Ovary (tissue), 7 donors: ENCODE measurements at regions not wholly inside any gene's neighbourhood (a gene's known extent, or its start where the extent isn't known, plus 50 kb on each side); places are given as distances from the start of the nearest gene placed in this dataset.

Source experiments
- DNase-seq, 5 donors: peaks; one replicate each; pipeline ENCODE4 v3.0.0-alpha.2; 2019 to 2020
- H3K27ac ChIP-seq, 2 donors: fragments of 200-600 bp; one replicate each; pipeline versions ENCODE4 v1.5.1 to v1.8.0; 2019 to 2022
- H3K27me3 ChIP-seq: fragments of 200-600 bp; one replicate; pipeline ENCODE4 v1.8.0; 2022
- H3K36me3 ChIP-seq: fragments of 200-600 bp; sonication (generic); one replicate; pipeline ENCODE4 v1.5.1; 2019
- H3K4me1 ChIP-seq: one replicate; pipeline ENCODE4 v1.8.1; 2013; ENCODE audit warnings: mild to moderate bottlenecking, moderate library complexity; ENCODE audit not compliant: insufficient read depth
- H3K4me3 ChIP-seq: fragments of 200-600 bp; sonication (generic); one replicate; pipeline ENCODE4 v1.5.1; 2017
- H3K9me3 ChIP-seq, 2 donors: fragments of 200-600 bp in 1 of 2; sonication (generic) in 1 of 2; one replicate each; pipeline versions ENCODE4 v1.5.1 to v1.8.1; 2013 to 2019; ENCODE audit warnings: mild to moderate bottlenecking in 1 of 2, moderate library complexity in 1 of 2
- CTCF ChIP-seq, 3 donors: fragments of 450-650 bp in 2 of 3; fragments of 200-600 bp in 1 of 3; IDR thresholded peaks; one replicate each; pipeline versions ENCODE4 v1.5.1 to v1.8.0; 2016 to 2022; ENCODE audit warnings: antibody characterized with exemption in 3 of 3, mild to moderate bottlenecking in 1 of 3
- EP300 ChIP-seq: sonication (generic); formaldehyde crosslinking; IDR thresholded peaks from one replicate; pipeline ENCODE4 v1.6.1; 2017; ENCODE audit warnings: antibody characterized with exemption
- POLR2A ChIP-seq: fragments of 450-650 bp; IDR thresholded peaks from one replicate; pipeline ENCODE4 v1.6.1; 2017; ENCODE audit warnings: antibody characterized with exemption, mild to moderate bottlenecking, moderate library complexity
- WGBS, 3 donors: extraction: QIAGEN DNeasy Blood & Tissue Kit in 1 of 3; methylation state at CpG; one replicate each; pipeline versions ENCODE4 v1.1.5 to v1.1.7; 2013 to 2017; 5-methylcytosine and 5-hydroxymethylcytosine counted together
- intact Hi-C, 4 donors: fragments of 100-400 bp; cut with DNase I; formaldehyde crosslinking; loops; one replicate each; pipeline versions ENCODE4 v1.11.0 to v1.15.1; 2022 to 2023
- donor health status: DM: no; HTN: no; CAD: no; lungs with moderate emphysema.
- donor health status: DM: no; HTN: no; CAD: no.
- donor health status: Bipolar disorder and iron deficiency.
- donor health status: DM: no; HTN: no; CAD: no.
- donor health status: DM: yes; HTN: yes; CAD: no.

GRCh38 chr7:47194516-47195057 is 387.3 kb downstream of the TNS3 start:
- no peak overlapping the region for H3K27ac ChIP-seq
- no peak for TF ChIP-seq POLR2A
- no peak for TF ChIP-seq CTCF (IDR thresholded peaks at IDR 0.05)
- TF ChIP-seq EP300, result no peak
- H3K9me3 ChIP-seq, result no peaks in the 10 kb centered on the region
- no peaks in the 10 kb centered on the region for H3K27me3 ChIP-seq
- H3K36me3 ChIP-seq, result no peaks in the 10 kb centered on the region
- H3K4me1 ChIP-seq, result no peaks in the 10 kb centered on the region
- no peak for DNase-seq
- intact Hi-C loops, result no loop called here
- H3K4me3 ChIP-seq, result no peak overlapping the region
- 85 to 88% (median 88%) methylated on average over 7 of the region's 7 CpGs for WGBS, 3 donors

- TF ChIP-seq CTCF (IDR thresholded peaks at IDR 0.05) (no peak), POLR2A (no peak), EP300 (no peak)
- Histone ChIP-seq H3K36me3 (no peaks in the 10 kb centered on the region), H3K4me1 (no peaks in the 10 kb centered on the region), H3K27ac (no peak overlapping the region), H3K9me3 (no peaks in the 10 kb centered on the region), H3K27me3 (no peaks in the 10 kb centered on the region), H3K4me3 (no peak overlapping the region)
- intact Hi-C loops, result no loop called here
- WGBS, 3 donors, result 79 to 89% (median 85%) methylated on average over 4 of the region's 4 CpGs
- no peak for DNase-seq
Measured at GRCh38 chr7:47192978-47193377, 388.9 kb downstream of the TNS3 start.

- no peak overlapping the region for H3K27ac ChIP-seq
- H3K9me3 ChIP-seq, result no peaks in the 10 kb centered on the region
- no peaks in the 10 kb centered on the region for H3K36me3 ChIP-seq
- no peaks in the 10 kb centered on the region for H3K27me3 ChIP-seq
- H3K4me1 ChIP-seq, result no peaks in the 10 kb centered on the region
- intact Hi-C loops, result no loop called here
- no peak overlapping the region for H3K4me3 ChIP-seq
- no peak for DNase-seq
- 89 to 92% (median 92%) methylated on average over 9 of the region's 9 CpGs for WGBS, 3 donors
- TF ChIP-seq CTCF (IDR thresholded peaks at IDR 0.05) (no peak), EP300 (no peak), POLR2A (no peak)
Measured at GRCh38 chr7:47191876-47192291, 390.0 kb downstream of the TNS3 start.

- Histone ChIP-seq H3K4me3 (no peak overlapping the region), H3K36me3 (no peaks in the 10 kb centered on the region), H3K27ac (no peak overlapping the region), H3K4me1 (peaks cover under 1% of the 10 kb centered on the region), H3K27me3 (no peaks in the 10 kb centered on the region), H3K9me3 (no peaks in the 10 kb centered on the region)
- TF ChIP-seq POLR2A, result no peak
- no peak for TF ChIP-seq CTCF (IDR thresholded peaks at IDR 0.05)
- no peak for TF ChIP-seq EP300
- 88 to 98% (median 93%) methylated on average over 2 of the region's 2 CpGs for WGBS, 3 donors
- DNase-seq, result no peak
- intact Hi-C loops, result no loop called here
Measured at GRCh38 chr7:47191316-47191715, 390.6 kb downstream of the TNS3 start.
